22Rv1 (cell line): ENCODE measurements at regions not wholly inside any gene's neighbourhood (a gene's known extent, or its start where the extent isn't known, plus 50 kb on each side); places are given as distances from the start of the nearest gene placed in this dataset.

Experiments
- CTCF ChIP-seq: fragments of 450-650 bp; IDR thresholded peaks from 2 replicates; pipeline ENCODE4 v1.5.1; 2017; ENCODE audit warnings: mild to moderate bottlenecking
- ZFX ChIP-seq: fragments of 450-650 bp; IDR thresholded peaks from 2 replicates; pipeline ENCODE4 v1.6.1; 2017; ENCODE audit warnings: antibody characterized with exemption, borderline replicate concordance

- TF ChIP-seq CTCF, result no peak
- no peak for TF ChIP-seq ZFX
Observed at GRCh38 chr18:77566604-77567003, 317.0 kb downstream of the GALR1 start.
